ENCODE measurements at regions not wholly inside any gene's neighbourhood (a gene's known extent, or its start where the extent isn't known, plus 50 kb on each side); places are given as distances from the start of the nearest gene placed in this dataset.

GRCh38 chrX:118183606-118184005 lies 67.0 kb upstream of the KLHL13 start:
- Histone ChIP-seq H3K27ac (no peak overlapping the region), H3K4me1 (no peaks in the 10 kb centered on the region), H3K4me3 (no peak overlapping the region), H3K9me3 (no peaks in the 10 kb centered on the region), H3K27me3 (no peaks in the 10 kb centered on the region), H3K36me3 (no peaks in the 10 kb centered on the region)
- TF ChIP-seq, protein P1, sequence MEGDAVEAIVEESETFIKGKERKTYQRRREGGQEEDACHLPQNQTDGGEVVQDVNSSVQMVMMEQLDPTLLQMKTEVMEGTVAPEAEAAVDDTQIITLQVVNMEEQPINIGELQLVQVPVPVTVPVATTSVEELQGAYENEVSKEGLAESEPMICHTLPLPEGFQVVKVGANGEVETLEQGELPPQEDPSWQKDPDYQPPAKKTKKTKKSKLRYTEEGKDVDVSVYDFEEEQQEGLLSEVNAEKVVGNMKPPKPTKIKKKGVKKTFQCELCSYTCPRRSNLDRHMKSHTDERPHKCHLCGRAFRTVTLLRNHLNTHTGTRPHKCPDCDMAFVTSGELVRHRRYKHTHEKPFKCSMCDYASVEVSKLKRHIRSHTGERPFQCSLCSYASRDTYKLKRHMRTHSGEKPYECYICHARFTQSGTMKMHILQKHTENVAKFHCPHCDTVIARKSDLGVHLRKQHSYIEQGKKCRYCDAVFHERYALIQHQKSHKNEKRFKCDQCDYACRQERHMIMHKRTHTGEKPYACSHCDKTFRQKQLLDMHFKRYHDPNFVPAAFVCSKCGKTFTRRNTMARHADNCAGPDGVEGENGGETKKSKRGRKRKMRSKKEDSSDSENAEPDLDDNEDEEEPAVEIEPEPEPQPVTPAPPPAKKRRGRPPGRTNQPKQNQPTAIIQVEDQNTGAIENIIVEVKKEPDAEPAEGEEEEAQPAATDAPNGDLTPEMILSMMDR (IDR thresholded peaks at IDR 0.05), result no peak
- no peak for TF ChIP-seq POLR2A (IDR thresholded peaks at IDR 0.05)
- intact Hi-C loops (cut with DNase I; ENCODE audit: low total_unique reads), result no loop called here
- DNase-seq, result no peak

DNA sequence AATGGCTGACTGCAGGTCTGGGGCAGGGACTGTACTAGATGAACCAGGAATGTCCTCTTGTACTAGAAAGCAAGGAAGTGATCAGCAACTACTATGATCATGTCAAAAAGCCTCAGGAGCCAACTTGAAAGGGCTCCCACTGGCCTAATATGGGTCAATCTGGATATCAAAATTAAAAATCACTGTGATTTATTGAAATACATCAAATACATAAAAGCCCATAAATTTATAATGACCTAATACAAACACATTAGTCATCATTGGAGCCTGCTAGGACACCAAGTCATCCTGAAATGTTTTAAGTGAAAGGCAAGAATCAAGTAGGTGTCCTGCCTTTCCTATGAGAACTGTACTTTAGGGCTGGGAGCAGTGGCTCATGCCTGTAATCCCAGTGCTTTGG lies 70.5 kb upstream of the KLHL13 start:
- H3K4me3 ChIP-seq, result no peak overlapping the region
- no peaks in the 10 kb centered on the region for H3K4me1 ChIP-seq
- H3K27ac ChIP-seq, result no peak overlapping the region
- DNase-seq, result no peak
- intact Hi-C loops (cut with DNase I; ENCODE audit: low total_unique reads), result no loop called here
- H3K27me3 ChIP-seq, result no peaks in the 10 kb centered on the region
- H3K9me3 ChIP-seq, result no peaks in the 10 kb centered on the region
- no peak for TF ChIP-seq POLR2A (IDR thresholded peaks at IDR 0.05)
- TF ChIP-seq, protein P1 (IDR thresholded peaks at IDR 0.05), result no peak
- no peaks in the 10 kb centered on the region for H3K36me3 ChIP-seq

GRCh38 chrX:118189000-118189399 lies 72.4 kb upstream of the KLHL13 start:
- H3K9me3 ChIP-seq, result no peaks in the 10 kb centered on the region
- intact Hi-C loops (cut with DNase I; ENCODE audit: low total_unique reads), result no loop called here
- H3K4me1 ChIP-seq, result no peaks in the 10 kb centered on the region
- no peaks in the 10 kb centered on the region for H3K36me3 ChIP-seq
- TF ChIP-seq, protein P1 (IDR thresholded peaks at IDR 0.05), result no peak
- TF ChIP-seq POLR2A (IDR thresholded peaks at IDR 0.05), result no peak
- H3K27ac ChIP-seq, result no peak overlapping the region
- no peak overlapping the region for H3K4me3 ChIP-seq
- H3K27me3 ChIP-seq, result no peaks in the 10 kb centered on the region
- no peak for DNase-seq

- no peak for DNase-seq
- TF ChIP-seq, protein P1 (IDR thresholded peaks at IDR 0.05), result no peak
- TF ChIP-seq POLR2A (IDR thresholded peaks at IDR 0.05), result no peak
- Histone ChIP-seq H3K4me3 (no peak overlapping the region), H3K36me3 (no peaks in the 10 kb centered on the region), H3K4me1 (no peaks in the 10 kb centered on the region), H3K9me3 (no peaks in the 10 kb centered on the region), H3K27me3 (no peaks in the 10 kb centered on the region), H3K27ac (no peak overlapping the region)
- intact Hi-C loops (cut with DNase I; ENCODE audit: low total_unique reads), result no loop called here
Observed at GRCh38 chrX:118189628-118190027, 73.0 kb upstream of the KLHL13 start.

DNA sequence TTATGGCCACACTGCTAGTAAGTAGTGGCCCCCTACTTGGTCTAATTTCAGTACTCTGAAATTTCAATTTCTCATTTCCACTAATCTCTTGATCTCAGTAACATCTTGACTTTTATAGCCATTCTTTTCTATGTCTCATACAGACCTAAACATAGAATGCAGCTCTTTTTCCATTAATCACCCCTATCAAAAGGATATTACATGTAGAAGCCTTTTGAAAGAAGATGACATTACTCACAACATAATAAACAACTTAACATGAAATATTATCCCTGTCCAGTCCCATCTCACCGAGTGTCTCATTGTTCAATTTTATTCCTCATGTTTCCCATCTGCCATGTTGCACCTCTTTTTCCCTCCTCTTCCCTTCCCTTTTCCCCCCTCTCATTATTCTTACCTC lies 81.1 kb upstream of the KLHL13 start:
- TF ChIP-seq, protein P1 (IDR thresholded peaks at IDR 0.05), result no peak
- TF ChIP-seq POLR2A (IDR thresholded peaks at IDR 0.05), result no peak
- Histone ChIP-seq H3K9me3 (no peaks in the 10 kb centered on the region), H3K27me3 (no peaks in the 10 kb centered on the region), H3K4me3 (no peak overlapping the region), H3K36me3 (no peaks in the 10 kb centered on the region), H3K27ac (peak overlapping the region; percentile 31 to 34), H3K4me1 (no peaks in the 10 kb centered on the region)
- DNase-seq, result no peak
- intact Hi-C loops (cut with DNase I; ENCODE audit: low total_unique reads), result no loop called here

All from uterus (tissue), 3 donors.